ENCODE measurements at regions not wholly inside any gene's neighbourhood (a gene's known extent, or its start where the extent isn't known, plus 50 kb on each side); places are given as distances from the start of the nearest gene placed in this dataset.
A peak's percentile ranks its signal among the peaks of the same experiment; 100 is the strongest.

DNA sequence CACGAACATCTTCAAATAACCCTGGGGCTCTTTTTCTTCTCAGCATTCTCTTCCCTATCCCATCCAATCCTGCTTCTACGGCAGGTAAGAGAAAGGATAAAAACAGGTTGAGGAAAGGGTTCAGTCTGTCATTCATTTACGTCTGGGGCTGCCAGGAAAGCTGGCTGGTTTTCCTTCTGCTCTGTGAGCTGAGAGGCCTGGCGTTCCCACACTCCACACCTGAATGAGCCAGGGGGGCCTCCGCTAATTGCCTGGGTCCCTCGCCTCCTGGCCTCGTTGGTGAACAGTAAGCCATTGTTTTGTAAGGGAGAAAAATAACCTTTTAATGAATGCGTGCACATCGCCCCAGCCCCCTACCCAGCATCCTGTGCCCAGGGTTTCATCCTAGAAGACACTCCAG is 70.8 kb upstream of the SIM2 start:
- Histone ChIP-seq H3K27me3 (replicated peaks; ENCODE audit: insufficient read depth, low read depth, low read length, poor library complexity) (no peaks in the 10 kb centered on the region), H3K4me1 (ENCODE audit: insufficient read depth, low read length, poor library complexity, severe bottlenecking) (no peaks in the 10 kb centered on the region), H3K4me3 (ENCODE audit: low read depth, low read length, poor library complexity, severe bottlenecking) (no peak overlapping the region), H3K36me3 (ENCODE audit: insufficient read depth, low read length, poor library complexity, severe bottlenecking) (no peaks in the 10 kb centered on the region), H3K27ac (ENCODE audit: low read depth, low read length, poor library complexity, severe bottlenecking) (no peak overlapping the region), H3K9me3 (ENCODE audit: low read depth, low read length, poor library complexity, severe bottlenecking) (no peaks in the 10 kb centered on the region)
- no TSS peak for BruUV-seq (replicated peaks)
- intact Hi-C loops (cut with micrococcal nuclease; ENCODE audit: unreplicated experiment): no loop called here
- no peak for TF ChIP-seq EZH2 (IDR thresholded peaks at IDR 0.05; ENCODE audit: borderline replicate concordance, low read depth, low read length, poor library complexity, severe bottlenecking)
- TF ChIP-seq, protein P1, sequence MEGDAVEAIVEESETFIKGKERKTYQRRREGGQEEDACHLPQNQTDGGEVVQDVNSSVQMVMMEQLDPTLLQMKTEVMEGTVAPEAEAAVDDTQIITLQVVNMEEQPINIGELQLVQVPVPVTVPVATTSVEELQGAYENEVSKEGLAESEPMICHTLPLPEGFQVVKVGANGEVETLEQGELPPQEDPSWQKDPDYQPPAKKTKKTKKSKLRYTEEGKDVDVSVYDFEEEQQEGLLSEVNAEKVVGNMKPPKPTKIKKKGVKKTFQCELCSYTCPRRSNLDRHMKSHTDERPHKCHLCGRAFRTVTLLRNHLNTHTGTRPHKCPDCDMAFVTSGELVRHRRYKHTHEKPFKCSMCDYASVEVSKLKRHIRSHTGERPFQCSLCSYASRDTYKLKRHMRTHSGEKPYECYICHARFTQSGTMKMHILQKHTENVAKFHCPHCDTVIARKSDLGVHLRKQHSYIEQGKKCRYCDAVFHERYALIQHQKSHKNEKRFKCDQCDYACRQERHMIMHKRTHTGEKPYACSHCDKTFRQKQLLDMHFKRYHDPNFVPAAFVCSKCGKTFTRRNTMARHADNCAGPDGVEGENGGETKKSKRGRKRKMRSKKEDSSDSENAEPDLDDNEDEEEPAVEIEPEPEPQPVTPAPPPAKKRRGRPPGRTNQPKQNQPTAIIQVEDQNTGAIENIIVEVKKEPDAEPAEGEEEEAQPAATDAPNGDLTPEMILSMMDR (conservative IDR thresholded peaks at IDR 0.05; ENCODE audit: low read depth, low read length): no peak
- DNase-seq (ENCODE audit: low spot score): no peak
- CTCF ChIA-PET: no interaction called here
- POLR2A ChIA-PET (ENCODE audit: low non-redundant PET): no interaction called here

DNA sequence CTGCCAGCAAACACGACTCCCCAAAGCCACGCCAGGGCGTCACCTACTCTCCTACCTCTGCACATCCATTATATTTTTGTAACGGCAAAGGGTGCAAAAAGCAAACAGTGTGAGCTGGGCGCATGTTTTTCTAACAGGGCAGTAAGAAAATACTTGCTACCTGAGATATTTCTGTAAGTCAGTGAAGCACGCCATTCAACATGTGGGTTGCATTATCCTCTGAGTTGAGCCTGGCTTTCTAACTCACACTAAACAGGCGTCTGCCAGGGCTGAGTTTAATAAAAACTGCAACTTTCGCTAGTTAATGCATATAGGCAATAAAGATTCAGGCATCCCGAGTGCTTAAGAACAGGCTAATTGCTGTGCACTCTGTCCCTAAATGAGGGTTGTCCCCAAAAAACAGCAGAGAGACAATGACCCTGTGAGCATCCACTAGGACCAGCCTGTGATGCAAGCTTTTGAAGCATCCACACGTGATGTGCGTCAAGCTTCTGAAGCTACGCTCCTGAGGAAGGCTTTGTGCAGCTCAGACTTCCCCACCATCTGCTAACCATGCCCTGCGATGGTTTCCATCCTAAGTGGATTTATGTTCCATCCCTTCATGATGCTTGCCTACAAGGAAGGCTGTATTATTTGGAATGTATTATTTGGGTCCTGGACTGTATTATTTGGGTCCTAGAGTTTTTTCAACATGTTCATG is 70.0 kb upstream of the SIM2 start:
- intact Hi-C loops (cut with micrococcal nuclease; ENCODE audit: unreplicated experiment): no loop called here
- ChIA-PET POLR2A (ENCODE audit: low non-redundant PET) (no interaction called here), CTCF (interaction anchor here (0.7 kb wide), 1 partner anchor 36 kb away, joined by 4 read pairs; no protein-coding TSS in a partner anchor)
- Histone ChIP-seq H3K4me3 (ENCODE audit: low read depth, low read length, poor library complexity, severe bottlenecking) (no peak overlapping the region), H3K27me3 (replicated peaks; ENCODE audit: insufficient read depth, low read depth, low read length, poor library complexity) (no peaks in the 10 kb centered on the region), H3K27ac (ENCODE audit: low read depth, low read length, poor library complexity, severe bottlenecking) (no peak overlapping the region), H3K9me3 (ENCODE audit: low read depth, low read length, poor library complexity, severe bottlenecking) (no peaks in the 10 kb centered on the region), H3K4me1 (ENCODE audit: insufficient read depth, low read length, poor library complexity, severe bottlenecking) (no peaks in the 10 kb centered on the region), H3K36me3 (ENCODE audit: insufficient read depth, low read length, poor library complexity, severe bottlenecking) (no peaks in the 10 kb centered on the region)
- no TSS peak for BruUV-seq (replicated peaks)
- no peak for TF ChIP-seq EZH2 (IDR thresholded peaks at IDR 0.05; ENCODE audit: borderline replicate concordance, low read depth, low read length, poor library complexity, severe bottlenecking)
- TF ChIP-seq, protein P1 (conservative IDR thresholded peaks at IDR 0.05; ENCODE audit: low read depth, low read length): no peak
- DNase-seq (ENCODE audit: low spot score): no peak

GRCh38 chr21:36630485-36631206 is 68.3 kb upstream of the SIM2 start:
- ChIA-PET POLR2A (ENCODE audit: low non-redundant PET) (interaction anchor here (0.7 kb wide), 1 partner anchor 13 kb away, joined by 3 read pairs; no protein-coding TSS in a partner anchor), CTCF (interaction anchor here (0.5 to 2.2 kb wide), 21 partner anchors 9 to 1137 kb away, joined by 3 to 18 read pairs (median 4); no protein-coding TSS in a partner anchor)
- intact Hi-C loops (cut with micrococcal nuclease; ENCODE audit: unreplicated experiment): no loop called here
- Histone ChIP-seq H3K4me1 (ENCODE audit: insufficient read depth, low read length, poor library complexity, severe bottlenecking) (no peaks in the 10 kb centered on the region), H3K4me3 (ENCODE audit: low read depth, low read length, poor library complexity, severe bottlenecking) (no peak overlapping the region), H3K27ac (ENCODE audit: low read depth, low read length, poor library complexity, severe bottlenecking) (no peak overlapping the region), H3K9me3 (ENCODE audit: low read depth, low read length, poor library complexity, severe bottlenecking) (peaks cover 5% of the 10 kb centered on the region), H3K36me3 (ENCODE audit: insufficient read depth, low read length, poor library complexity, severe bottlenecking) (no peaks in the 10 kb centered on the region), H3K27me3 (replicated peaks; ENCODE audit: insufficient read depth, low read depth, low read length, poor library complexity) (no peaks in the 10 kb centered on the region)
- DNase-seq (ENCODE audit: low spot score): peak; percentile 66
- TF ChIP-seq, protein P1 (conservative IDR thresholded peaks at IDR 0.05; ENCODE audit: low read depth, low read length): peak; percentile 90
- TF ChIP-seq EZH2 (IDR thresholded peaks at IDR 0.05; ENCODE audit: borderline replicate concordance, low read depth, low read length, poor library complexity, severe bottlenecking): no peak
- BruUV-seq (replicated peaks): no TSS peak

All from A673 (cell line).